NCI-H748 (cell line): ENCODE measurements at regions not wholly inside any gene's neighbourhood (a gene's known extent, or its start where the extent isn't known, plus 50 kb on each side); places are given as distances from the start of the nearest gene placed in this dataset.
"Not testable (repeated sequence)": the region's sequence is repeated elsewhere in the genome, so short reads cannot be mapped to it uniquely, and the experiment has no call there.

Experiments
- DNase-seq: peaks from one replicate; lab custom pipeline; 2025; ENCODE audit not compliant: unreplicated experiment; lab: John Stamatoyannopoulos, UW

DNA sequence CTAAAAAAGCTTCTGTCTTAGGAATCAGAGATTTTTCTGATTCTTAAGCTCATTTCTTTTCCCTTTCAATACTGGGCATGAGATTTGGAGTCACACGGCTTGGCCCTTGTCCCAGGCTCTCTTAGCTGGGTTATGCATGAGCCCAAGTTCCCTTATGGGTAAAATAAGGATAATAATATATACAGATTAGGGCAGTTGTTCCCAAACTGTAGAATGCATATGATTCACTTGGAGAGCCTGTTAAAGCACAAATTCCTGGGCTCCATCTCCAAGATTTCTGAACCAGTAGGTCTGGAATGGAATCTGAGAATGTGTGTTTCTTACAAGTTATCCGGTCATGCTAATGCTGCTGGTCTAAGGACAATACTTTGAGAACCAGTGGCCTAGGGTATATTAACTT is 154.0 kb downstream of the REEP3 start:
- DNase-seq = no peak

DNA sequence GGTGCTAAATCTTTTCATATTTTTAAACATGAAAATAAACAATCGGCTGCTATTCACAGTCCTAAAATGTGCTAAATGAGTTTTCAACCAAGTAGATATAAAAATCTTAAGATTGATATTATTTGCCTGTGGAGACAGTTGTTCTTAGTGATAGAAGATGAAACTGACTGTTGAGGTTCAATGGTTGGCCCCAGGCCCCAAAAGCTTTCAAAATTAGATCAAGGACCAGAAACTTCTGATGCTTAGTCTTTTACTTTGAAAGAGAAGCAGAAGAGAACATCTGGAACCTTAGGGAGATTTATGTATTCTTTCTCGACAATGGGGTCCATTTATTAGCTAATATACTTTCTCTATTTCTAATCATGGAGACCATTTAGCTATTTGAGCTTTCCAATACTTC is 155.8 kb downstream of the REEP3 start:
- DNase-seq = no peak

DNA sequence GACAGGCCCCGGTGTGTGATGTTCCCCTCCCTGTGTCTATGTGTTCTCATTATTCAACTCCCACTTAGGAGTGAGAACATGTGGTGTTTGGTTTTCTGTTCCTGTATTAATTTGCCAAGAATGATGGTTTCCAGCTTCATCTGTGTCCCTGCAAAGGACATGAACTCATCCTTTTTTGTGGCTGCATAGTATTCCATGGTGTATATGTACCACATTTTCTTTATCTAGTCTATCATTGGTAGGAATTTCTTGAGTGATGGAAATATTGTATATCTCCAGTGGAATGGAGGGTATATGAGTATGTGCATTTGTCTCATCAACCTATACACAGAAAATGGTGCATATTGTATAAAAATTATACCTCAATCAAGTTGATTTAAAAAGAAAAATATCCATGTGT is 159.3 kb downstream of the REEP3 start:
- DNase-seq = not testable (repeated sequence)

DNA sequence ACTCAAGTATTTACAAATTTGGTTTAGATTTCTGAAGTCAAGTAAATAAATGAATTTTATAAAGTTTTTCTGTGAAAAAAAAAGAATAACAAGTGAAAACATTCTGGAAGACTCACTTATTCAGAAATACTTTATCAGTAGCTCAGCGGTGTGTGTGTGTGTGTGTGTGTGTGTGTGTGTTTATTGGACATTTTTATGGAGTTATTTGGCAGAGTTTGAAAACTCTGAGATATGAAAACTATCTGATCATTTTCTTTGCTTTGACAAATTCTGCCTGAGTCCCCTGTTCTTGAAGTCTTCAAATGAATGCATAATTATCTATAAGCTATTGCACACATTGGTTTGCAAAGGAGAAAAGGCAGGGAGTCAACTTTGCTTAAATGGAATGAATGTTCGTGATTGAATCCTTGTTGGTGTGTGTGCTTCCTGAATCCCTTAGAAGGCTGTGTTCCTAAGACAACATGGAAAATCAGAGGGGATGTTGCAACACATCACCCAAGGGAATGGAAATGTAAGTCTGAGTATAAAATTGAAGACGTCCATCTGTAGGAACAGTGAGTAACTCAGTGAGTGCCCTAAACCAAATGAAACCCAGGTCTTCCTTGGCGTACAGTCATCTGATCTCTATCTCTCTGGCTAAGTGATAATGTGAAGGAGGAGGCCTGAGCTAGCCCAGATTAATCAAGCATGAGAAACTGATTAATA is 160.9 kb downstream of the REEP3 start:
- no peak for DNase-seq

DNA sequence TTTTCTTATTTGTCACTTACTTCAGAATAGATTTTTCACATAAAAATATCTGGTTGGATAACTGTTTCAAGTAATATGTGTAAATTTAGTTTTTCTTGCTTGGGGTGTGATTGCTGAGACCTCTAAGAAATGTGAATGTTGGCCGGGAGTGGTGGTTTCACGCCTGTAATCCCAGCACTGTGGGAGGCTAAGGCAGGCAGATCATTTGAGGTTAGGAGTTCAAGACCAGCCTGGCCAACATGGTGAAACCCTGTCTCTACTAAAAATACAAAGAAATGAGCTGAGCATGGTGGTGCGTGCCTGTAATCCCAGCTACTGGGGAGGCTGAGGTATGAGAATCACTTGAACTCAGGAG is 161.5 kb downstream of the REEP3 start:
- DNase-seq = not testable (repeated sequence)

DNA sequence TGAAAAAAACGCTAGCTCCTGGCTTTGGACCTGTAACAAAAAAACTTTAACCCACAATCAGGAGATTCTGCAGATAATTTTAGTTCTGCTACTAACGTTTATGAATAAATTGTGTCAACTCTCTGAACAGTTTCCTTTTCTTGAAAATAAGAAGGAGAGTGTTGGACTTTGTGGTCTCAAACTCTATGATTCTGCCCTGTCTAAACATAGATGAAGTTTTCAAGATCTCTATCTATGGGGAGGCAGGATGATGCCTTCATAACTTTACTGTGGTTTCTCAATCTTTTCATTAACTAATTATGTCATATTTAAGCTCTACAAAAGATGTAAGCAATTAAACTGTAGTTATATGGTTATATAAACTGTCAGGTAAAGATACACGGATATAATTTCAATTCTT is 162.0 kb downstream of the REEP3 start:
- DNase-seq = no peak

DNA sequence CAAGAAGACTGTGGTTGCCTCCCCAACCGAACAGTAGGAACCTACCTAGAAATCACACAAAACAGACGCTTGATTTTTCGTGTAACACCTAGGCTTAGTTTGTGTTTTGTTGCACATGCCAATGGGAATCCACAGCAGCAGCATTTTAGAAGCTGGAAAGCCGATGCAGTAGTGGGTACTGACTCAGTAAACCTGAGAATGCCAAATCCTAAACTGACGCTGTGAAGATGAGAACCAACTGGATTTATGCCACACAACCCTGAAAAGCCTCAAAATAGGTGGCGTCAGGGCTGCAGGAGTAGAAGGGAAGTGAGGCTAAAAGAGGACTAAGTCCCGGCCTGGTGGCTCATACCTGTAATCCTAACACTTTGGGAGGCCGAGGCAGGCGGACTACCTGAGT is 162.5 kb downstream of the REEP3 start:
- no peak for DNase-seq

- DNase-seq = peak; percentile 45
Observed at GRCh38 chr10:63684257-63684936, 163.2 kb downstream of the REEP3 start.

GRCh38 chr10:63689768-63690167 is 168.6 kb downstream of the REEP3 start:
- DNase-seq = no peak

- DNase-seq = no peak
Observed at GRCh38 chr10:63692220-63692896, 171.2 kb downstream of the REEP3 start.

DNA sequence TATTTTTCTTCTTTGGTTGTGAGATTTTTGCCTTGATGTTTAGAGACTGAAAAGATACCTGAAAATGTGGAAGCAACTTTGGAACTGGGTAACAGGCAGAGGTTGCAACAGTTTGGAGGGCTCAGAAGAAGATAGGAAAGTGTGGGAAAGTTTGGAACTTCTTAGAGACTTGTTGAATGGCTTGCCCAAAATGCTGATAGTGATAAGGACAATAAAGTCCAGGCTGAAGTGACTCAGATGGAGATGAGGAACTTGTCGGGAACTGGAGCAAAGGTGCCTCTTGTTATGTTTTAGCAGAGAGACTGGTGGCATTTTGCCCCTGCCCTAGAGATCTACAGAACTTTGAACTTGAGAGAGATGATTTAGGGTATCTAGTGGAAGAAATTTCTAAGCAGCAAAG is 171.8 kb downstream of the REEP3 start:
- not testable (repeated sequence) for DNase-seq

DNA sequence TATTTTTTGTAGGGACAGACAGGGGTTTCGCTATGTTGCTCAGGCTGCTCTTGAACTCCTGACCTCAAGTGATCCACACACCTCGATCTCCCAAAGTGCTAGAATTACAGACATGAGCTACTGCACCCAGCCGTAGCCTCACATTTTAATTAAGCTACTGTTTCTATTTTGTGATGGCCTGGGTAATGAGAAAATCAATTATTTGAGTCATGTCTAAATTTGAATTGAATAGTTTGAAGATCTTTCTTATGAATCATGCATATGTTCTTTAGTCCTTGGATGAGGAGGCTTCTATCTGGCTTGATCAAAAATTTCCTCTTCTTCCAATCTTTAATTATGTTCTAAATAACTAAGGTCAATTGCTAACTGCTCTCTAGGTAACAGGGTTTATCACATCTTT is 175.0 kb downstream of the REEP3 start:
- no peak for DNase-seq

DNA sequence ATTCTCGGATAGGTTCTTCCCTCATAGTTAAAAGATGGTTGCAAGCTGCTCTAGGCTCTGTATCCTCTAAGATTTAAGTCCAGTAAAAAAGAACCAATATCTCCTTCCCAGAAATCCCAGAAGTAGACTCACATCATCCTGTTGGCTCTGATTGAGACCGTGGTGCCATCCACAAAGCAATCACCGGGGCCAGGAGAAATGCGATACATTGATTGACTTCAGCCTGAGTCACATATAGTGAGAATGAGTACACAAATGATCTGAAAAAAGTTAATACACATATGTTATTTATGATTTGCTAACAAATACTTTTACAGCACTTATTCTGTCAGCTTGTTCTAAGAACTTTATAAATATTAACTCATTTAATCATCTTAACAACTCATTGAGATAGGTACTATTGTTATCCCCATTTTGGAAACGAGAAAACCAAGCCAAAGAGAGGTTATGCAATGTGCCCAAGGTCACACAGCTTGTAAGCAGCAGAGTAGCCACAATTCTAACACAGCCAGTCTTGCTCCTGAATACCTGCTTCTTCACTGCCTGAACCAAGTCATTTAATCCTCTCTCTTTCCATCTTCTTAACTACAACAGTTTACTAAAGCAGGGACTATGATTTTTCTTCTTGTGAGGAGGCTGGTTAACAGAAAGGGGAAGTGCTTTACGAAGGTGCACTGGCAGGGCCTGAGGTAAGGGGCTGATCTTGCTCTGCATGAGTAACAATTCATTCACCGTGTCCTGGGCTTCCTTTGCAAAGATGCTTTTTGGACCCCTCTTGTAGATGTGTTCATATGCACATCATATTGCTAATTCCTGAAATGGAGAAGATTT is 177.0 kb downstream of the REEP3 start:
- no peak for DNase-seq

DNA sequence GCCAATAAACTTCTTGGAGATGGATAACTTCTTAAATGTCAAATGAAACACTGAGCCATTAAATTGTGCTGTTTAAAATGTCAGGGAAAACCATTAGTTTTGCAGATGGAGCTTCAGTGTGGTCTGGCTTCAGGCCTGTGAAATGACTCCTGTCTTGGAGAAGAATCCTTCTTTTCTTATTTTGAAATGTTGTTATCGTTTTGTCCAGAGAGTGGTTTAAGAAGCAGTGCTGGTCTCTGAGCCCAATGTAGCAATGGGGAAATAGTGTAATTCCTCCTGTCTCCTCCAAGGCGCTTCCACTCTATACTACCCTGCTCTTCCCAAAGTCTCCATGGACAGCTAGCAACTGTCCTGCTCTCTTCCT is 177.6 kb downstream of the REEP3 start:
- no peak for DNase-seq

DNA sequence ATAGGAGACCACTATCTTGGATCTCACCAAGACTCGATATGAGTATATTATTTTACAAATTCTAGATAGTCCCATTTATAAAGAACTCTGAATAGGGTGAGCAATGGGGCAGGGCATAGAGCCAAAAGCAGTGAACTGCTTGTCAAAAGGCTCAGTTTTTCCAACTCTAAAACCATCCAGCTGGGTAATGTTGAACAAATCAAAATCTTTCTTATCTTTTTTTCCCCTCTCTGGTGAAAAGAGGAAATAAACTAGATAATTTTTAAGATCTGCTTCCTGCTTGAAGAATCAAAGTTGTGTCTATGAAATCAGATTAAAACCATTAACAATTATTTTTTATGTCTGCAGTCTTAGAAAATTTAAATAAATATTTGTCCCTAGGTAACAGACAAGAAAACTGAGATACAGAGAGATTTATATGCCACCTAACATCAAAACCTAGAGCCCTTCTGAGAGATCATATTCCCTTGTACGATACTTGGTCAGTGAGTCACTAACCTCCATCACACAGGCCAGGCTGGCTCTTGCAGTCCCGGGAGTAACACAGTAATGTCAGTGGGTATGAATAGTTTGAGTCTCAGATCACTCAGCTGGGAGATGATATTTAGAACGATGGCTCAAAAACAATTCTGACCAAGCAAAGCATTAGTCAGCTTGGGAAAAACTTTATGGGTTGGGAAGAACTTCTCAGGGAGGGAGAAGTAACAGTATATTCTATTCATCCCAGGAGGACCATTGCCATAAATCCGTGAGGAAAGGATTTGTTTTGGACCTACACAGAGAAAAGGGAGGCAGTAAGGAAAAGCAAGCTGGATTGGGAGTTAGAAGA is 178.8 kb downstream of the REEP3 start:
- DNase-seq = no peak

DNA sequence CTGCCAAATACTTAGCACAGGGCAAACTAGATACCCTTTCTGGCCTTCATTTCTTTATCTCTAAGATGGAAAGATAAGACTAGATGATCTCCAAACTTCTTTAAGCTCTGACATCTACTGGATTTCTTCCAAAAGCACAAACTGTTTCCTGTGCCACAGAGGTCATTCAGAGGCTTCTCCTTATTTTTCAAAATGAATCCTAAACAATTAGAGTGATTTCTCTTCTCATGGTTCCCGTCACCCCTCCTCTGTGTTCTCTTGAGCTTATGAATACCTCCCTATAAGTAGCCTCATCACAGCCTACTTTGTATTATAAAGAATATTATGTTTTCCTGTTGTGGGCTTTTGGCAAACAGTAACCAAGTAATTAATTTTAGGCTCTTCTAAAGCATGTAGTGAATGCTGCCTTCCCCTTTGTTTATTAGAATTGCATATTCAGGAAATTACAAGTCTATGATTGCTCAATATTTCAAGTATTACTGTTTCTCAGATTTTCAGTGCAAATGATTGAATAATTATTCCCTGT is 179.5 kb downstream of the REEP3 start:
- no peak for DNase-seq

DNA sequence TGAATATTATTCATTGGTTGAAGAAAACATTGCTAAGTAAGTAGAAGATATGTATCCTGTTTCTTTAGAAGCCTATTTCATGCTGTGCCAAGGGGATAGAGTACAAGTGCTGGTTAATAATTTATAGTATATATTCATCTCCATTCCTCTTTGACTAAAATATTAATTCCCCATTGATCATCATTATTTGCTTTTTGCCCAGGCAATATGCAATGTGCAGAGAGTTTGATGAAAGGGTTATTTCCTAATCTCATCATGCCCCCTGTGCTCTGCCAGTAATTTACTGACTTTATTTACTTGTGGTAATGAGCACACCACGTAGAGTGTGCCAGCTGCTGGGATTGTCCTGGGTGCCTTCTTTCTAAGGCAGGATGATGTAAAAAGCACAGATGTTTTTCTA is 180.9 kb downstream of the REEP3 start:
- DNase-seq = peak; percentile 37

GRCh38 chr10:63703113-63703670 is 182.0 kb downstream of the REEP3 start:
- DNase-seq = peak; percentile 8

- DNase-seq = peak; percentile 8
Observed at GRCh38 chr10:63703740-63704345, 182.6 kb downstream of the REEP3 start.
